Lower leg skin (tissue), 3 donors: ENCODE measurements at regions not wholly inside any gene's neighbourhood (a gene's known extent, or its start where the extent isn't known, plus 50 kb on each side); places are given as distances from the start of the nearest gene placed in this dataset.

ENCODE experiments used
- POLR2A ChIP-seq, 2 donors: fragments of 450-650 bp; IDR thresholded peaks; one replicate each; pipeline ENCODE4 v1.6.1; 2016 to 2017; ENCODE audit warnings: antibody characterized with exemption in 2 of 2, mild to moderate bottlenecking in 1 of 2, moderate library complexity in 1 of 2
- TF ChIP-seq, protein P1 (sequence below), 3 donors: fragments of 450-650 bp; IDR thresholded peaks; one replicate each; pipeline ENCODE4 v1.5.1; 2016; ENCODE audit warnings: antibody characterized with exemption in 3 of 3, mild to moderate bottlenecking in 3 of 3, moderate library complexity in 2 of 3

DNA sequence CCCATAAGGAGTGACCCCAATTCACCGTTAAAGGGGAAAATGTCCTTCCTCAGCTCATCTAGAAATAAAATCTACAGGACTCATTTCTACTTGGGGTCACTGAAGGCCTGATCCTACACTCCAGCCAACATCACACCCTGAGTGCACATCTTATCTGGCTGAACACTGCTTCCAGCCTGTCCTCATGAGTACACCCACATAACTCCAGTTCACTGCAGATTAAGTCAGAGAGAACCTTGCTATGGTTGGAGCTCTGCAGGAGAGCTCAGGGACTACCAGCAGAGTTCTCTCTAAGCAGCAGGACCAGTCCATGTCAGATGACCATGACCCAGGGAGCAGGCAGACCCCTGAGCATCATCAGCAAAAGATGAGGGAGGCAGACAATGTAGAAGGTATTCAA is 126.9 kb upstream of the MAP3K1 start:
- TF ChIP-seq, protein P1, sequence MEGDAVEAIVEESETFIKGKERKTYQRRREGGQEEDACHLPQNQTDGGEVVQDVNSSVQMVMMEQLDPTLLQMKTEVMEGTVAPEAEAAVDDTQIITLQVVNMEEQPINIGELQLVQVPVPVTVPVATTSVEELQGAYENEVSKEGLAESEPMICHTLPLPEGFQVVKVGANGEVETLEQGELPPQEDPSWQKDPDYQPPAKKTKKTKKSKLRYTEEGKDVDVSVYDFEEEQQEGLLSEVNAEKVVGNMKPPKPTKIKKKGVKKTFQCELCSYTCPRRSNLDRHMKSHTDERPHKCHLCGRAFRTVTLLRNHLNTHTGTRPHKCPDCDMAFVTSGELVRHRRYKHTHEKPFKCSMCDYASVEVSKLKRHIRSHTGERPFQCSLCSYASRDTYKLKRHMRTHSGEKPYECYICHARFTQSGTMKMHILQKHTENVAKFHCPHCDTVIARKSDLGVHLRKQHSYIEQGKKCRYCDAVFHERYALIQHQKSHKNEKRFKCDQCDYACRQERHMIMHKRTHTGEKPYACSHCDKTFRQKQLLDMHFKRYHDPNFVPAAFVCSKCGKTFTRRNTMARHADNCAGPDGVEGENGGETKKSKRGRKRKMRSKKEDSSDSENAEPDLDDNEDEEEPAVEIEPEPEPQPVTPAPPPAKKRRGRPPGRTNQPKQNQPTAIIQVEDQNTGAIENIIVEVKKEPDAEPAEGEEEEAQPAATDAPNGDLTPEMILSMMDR (IDR thresholded peaks at IDR 0.05): no peak
- no peak for TF ChIP-seq POLR2A (IDR thresholded peaks at IDR 0.05)
